Cardiac septum (tissue), 1 donor: ENCODE measurements at regions not wholly inside any gene's neighbourhood (a gene's known extent, or its start where the extent isn't known, plus 50 kb on each side); places are given as distances from the start of the nearest gene placed in this dataset.

ENCODE experiments used
- DNase-seq: peaks from one replicate; pipeline ENCODE4 v3.0.0-alpha.2; 2020; ENCODE audit warnings: low spot score
- intact Hi-C: fragments of 100-400 bp; cut with DNase I; formaldehyde crosslinking; loops from one replicate; pipeline ENCODE4 v1.14.0; 2022
- donor health status: DM: no; HTN: no; CAD: no.

DNA sequence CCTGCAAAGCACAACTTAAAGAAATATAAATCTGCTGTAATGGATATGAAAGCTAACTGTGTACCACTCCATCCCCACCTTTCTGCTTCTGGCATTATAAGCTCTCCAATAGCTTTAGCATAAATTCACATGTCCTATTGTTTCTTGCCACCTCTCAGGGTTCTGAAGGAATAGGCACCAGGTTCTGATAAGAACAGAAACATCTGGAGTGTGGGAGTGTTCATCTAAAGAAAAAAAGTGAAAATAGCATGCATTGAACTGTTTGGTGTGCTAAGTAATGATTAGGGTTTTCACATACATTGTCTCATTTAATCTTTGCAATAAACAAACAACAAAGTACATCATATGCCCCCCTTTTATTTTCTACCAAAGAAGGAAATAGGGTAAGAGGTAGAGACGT lies 72.3 kb downstream of the FAM76B start:
- DNase-seq, result no peak
- intact Hi-C loops, result no loop called here

DNA sequence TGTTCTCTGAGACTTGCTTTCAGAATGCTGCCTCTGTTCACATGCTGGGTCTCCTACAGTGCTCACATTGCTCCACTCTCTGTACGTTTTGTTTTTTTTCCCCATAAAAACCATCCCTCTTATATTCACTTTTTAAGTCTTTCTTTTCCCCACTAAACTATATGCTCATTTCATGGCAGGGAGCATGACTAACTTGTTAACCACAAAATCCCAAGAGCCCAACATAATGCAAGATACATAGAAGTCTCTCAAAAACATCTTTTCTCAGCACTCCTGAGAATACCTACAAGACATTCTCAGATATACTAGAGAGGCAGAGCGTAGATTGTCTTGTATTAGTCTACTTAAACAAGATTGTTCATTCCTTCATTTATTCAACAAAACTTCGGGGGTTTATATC lies 73.3 kb downstream of the FAM76B start:
- intact Hi-C loops, result no loop called here
- DNase-seq, result no peak

DNA sequence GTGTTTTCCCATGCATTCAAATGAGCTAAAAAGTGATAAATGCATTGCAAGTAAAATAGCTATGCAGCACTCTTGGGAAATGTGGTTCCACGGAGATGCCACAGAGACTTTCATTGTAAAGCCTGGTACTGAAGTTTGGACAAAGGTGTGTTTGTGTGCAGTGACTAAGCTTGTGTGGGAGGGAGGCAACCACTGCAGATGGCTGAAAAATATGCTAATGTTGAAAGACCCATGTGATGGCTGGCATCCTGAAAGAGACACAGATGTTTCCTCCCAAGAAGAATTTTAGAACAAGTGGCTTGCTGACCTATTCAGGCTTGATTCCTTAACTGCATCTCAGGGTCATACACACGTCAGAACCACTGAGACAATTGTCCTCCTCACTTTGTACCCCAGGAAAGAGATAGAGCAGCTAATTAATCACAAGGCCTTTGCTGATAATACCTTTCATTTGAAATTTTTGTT lies 73.8 kb downstream of the FAM76B start:
- intact Hi-C loops, result no loop called here
- DNase-seq, result no peak

DNA sequence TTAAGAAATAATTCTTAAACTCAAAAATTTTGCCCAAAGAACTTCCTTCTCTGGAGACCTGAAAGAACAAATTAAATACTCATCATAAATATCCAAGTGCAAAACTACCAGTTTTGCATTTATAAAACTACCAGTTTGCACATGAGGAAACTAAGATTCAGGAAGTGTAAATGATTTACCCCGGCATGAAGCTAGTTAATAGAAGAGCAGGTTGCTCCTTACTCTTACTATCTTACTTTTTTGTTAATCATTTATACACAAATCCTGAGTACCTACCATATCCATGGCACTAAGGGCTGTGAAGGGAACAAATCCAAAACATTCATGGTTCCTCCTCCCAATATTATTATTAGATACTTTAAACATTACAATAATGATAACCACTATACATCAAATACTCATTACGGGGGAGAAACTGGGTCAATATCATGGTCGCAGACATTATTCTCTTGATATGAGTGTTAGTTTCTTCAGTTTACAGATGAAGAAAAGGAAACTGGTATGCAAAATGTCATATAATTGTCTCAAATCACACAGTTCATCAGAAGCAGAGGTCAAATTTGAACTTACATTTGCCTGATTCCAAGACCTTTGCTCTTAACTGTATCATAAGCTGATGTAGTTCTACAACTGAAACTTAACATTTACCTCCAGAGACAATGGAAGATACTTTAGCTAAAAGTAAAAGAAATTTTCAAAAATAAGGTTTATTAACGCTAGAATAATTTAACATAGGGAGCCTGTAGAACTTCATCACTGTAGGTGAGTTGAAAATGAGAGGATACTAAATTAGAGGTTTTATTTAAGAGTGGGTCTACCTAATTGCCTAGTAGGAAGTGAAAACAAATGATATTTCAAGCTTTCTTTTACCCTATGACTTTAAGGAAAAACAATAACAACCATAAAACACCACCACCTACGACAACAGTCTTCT lies 74.5 kb downstream of the FAM76B start:
- intact Hi-C loops, result no loop called here
- DNase-seq, result no peak

DNA sequence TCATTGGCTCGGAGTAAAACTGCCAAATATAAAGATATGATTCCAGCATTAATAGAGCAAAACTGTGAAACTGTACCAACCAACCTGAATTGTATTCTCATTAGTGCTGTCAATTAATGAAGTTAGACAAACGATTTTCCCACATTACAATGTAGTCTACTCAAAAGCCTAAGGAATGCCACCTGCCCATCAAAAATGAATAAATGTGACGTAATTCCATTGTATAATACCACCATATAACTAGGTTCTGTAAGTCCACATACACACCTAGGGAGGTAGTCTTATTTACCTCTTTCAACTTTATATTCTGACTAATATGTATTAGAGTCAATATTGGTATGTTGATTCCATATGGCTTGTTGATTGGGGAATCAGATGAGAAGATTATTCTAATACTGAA lies 76.2 kb downstream of the FAM76B start:
- DNase-seq, result no peak
- intact Hi-C loops, result no loop called here

DNA sequence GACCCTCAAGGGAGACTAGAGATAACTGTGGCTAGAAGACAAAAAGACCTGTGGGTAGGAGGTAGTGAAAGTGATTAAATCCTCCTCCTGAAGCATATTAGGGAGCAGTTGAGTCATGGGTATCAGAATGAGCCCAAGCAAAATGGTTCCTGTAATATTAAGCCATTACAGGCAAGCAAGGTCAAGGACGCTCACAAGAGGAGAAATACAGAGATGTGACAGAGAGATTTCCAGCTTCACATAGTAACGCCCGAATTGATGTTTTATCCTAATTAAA lies 77.7 kb downstream of the FAM76B start:
- intact Hi-C loops, result no loop called here
- DNase-seq, result no peak

DNA sequence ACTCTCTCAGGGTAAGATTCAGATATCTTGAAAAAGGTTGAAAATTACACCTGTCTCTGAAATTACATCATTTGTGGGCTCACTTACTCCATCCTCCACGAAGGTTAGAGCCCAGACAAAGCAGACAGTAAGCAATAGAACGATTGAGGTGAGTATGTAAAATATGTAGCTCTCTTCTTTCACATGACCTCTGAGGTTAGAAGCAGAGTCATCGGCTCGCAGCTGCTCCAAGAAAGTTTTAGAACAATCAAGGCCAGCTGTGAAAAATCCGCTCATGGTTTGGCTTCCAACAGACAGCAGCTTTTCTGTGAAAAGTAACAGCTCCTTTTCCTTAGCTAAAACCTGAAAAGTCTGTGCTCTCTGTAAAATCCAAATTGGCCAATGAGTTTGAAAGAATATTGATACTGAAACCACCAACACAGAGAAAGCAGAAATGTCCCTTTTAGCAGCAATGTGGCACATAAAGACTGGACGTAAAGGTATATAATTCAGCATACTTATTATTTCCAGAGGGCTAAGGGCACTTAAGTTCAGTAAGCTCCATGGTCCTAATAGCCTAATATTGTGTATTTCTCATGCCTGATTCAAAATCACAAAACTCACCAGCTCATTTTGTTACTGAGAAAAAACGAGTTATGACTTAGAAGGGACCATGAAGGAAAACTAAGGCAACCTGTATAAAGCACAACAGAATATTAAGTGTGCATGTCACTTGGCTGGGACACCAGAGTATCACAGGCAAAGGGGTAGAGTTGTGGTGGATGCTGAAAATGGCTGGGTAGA lies 78.2 kb downstream of the FAM76B start:
- intact Hi-C loops, result no loop called here
- DNase-seq, result no peak

DNA sequence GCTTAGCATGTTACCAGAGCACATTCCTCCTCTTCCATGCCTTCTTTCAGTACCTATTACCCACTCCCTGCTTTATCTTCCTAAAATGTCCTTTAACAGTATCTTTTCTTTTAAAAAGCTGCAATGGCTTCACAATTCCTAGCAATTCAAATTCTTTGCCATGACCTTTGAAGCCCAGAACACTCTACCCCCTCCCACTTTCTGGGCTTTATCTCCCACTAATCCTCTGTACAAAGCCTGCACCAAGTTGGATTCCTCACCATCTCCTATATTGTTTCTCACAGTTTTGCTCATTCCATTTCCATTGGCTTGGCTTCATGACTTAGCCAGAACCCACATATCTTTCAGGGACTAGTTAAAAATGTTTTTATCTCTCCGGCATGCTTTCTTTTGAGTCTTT lies 80.9 kb downstream of the FAM76B start:
- intact Hi-C loops, result loop anchor here (5.0 kb wide), 3 partner anchors 371 to 641 kb away; partner anchors contain the start of genes SESN3 and SRSF8
- no peak for DNase-seq

DNA sequence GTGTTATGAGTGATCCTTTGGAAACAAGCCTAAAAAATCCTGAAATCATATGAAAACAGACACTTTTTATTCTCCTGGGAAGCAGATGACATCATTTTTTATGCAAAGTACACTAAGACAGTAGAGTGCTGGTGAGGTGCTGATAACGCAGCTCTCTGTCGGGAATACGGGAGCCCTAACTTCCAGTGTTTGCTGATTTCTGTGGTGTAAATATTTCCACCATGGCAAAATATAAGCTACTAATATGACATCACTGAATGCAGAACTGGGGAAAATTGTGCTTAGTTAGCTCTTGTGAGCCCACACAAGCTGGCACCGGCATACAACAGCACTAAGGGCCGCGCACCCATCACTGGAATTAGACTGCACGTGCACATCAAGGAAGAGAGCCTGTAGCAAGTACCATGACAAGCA lies 82.6 kb downstream of the FAM76B start:
- intact Hi-C loops, result loop anchor here (5.0 kb wide), 3 partner anchors 370 to 640 kb away; partner anchors contain the start of genes SESN3 and SRSF8
- DNase-seq, result no peak

DNA sequence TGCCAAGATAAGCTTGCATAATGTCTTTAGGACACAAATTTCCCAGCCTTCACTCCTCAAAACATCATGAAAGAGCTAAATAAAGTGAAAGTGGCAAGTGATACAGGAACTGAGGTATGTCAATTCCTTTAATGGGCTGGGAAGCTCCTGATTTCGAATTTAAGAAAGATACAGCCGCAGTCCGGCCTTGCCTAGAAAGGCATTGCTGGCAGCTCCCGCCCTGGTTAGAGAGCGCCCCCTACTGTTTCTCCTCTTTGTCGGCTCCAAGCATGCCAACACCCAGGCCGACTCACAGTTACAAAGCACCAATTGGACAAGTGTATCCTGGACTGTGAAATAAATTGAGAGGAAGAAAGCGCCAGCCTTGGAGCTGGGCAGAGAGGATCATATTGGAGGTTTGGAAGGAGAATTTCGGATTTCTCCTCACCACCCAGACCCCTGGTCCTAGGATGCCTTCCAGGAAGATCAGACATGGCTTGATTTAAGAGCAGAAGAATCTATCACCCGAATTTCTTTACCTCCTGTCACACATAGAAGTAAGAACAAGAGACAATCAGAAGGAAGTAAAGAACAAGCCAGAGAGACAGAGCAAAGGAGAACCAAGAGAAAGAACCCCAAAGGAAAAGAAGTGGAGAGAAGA lies 84.0 kb downstream of the FAM76B start:
- intact Hi-C loops, result loop anchor here (2.0 to 5.0 kb wide), 4 partner anchors 368 to 638 kb away; partner anchors contain the start of genes SESN3 and SRSF8
- peak; percentile 90 for DNase-seq

DNA sequence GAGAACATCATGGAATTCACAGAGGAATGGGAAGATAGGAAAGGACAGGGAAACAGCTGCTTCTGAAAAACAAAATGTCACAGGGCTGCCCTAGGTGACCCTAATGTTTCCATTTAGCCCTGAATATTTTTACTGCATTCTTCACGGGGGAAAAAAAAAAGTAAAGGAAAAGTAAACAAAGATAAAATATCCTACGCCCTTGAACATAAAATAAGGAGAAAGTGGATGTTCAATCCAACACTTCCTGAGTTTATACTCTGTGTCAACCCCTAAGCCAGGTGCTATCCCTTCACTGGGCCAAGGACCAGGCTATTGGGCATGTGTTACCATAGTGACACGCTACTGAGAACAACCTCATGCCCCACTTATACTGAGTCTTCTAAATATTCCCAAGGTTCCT lies 84.7 kb downstream of the FAM76B start:
- intact Hi-C loops, result loop anchor here (2.0 to 5.0 kb wide), 4 partner anchors 368 to 638 kb away; partner anchors contain the start of genes SESN3 and SRSF8
- DNase-seq, result no peak

DNA sequence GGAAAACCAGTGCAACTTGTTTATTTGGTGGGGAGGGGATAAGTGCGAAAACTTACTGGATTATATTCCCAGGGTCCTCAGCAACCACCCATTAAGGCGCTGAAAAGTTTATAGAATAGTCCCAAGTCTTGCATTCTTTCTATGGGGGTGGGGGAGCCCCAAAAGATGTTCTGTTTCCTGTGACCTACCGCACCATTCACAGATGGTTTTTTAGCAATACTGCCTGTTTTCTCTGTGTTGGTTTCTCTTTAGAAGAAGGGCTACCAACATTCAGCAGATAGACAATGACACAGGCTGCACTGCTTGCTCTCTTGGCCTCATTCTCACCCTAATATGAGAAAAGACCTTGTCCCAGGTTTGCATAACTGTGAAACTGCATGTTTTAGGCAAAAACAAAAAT lies 86.5 kb downstream of the FAM76B start:
- DNase-seq, result no peak
- intact Hi-C loops, result no loop called here

DNA sequence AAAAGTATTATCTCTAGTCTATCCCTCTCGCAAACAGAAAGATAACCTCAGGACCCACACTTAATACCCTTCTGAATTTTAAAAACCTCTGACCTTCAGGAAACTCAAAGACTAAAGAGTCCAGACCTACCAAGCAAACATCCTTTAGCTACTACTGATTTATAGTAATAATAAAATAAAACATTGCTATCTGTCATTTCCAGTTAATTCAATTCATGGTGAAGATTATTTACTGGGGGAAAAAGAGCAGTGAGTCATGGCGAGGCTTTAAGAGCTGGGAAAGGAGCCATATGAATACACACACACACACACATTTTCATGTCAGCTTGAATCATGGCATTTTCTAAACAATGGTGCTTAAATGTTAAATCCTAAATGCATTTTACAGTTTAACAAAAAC lies 87.1 kb downstream of the FAM76B start:
- intact Hi-C loops, result no loop called here
- no peak for DNase-seq

DNA sequence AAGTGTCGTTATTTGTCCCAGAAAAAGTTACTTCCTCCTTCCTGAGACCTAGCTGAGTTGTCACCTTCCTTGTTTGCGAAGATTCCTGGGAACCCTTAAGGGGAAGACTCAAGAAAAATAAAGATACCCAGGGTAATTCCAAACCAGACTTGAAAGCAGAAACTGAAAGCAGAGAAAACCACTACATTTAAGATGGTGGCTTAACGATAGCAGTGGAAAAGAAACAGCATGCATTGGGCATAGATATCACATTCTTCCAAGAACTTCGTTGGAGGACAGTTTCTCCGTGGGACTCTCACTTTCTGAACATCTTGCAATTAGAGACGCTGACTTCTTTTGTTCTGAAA lies 89.1 kb downstream of the FAM76B start:
- no peak for DNase-seq
- intact Hi-C loops, result no loop called here

DNA sequence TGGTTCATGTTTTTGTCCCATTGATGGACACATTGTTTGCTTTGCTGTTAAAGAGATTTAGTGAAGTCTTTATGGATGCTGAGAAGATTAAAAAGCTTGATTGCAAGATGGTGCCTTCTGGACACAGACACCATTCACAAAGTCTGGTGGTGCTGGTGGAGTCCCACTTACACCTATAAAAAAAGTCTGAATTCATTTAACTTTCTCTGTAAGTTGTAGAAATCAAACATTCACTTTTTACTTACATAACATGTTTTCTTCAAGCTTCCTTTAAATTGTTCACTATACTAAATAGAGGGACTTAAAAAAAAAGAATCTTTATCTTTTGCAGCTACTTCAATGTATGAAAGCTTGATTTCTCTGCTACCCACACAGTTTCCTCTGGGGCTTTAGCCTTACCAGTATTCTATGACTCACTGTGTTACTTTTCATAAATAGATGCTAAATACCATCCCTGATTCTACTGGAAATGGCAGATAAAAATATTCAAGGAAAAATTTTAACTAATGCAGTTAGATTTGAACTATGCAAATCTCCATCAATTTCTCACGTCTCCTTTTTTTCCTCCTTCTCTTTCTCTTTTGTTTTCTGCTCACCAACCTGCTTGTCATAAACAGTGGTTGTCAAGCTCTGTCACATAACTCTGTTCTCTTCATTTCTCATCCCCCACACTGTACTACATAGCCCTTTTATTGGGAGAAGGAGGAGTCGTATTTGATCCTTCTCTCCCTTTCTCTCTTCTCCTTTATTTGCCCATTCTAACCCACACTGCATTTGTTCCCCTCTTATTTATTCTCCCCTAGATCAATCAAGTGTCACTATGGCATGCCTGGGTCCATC lies 89.7 kb downstream of the FAM76B start:
- no peak for DNase-seq
- intact Hi-C loops, result no loop called here

DNA sequence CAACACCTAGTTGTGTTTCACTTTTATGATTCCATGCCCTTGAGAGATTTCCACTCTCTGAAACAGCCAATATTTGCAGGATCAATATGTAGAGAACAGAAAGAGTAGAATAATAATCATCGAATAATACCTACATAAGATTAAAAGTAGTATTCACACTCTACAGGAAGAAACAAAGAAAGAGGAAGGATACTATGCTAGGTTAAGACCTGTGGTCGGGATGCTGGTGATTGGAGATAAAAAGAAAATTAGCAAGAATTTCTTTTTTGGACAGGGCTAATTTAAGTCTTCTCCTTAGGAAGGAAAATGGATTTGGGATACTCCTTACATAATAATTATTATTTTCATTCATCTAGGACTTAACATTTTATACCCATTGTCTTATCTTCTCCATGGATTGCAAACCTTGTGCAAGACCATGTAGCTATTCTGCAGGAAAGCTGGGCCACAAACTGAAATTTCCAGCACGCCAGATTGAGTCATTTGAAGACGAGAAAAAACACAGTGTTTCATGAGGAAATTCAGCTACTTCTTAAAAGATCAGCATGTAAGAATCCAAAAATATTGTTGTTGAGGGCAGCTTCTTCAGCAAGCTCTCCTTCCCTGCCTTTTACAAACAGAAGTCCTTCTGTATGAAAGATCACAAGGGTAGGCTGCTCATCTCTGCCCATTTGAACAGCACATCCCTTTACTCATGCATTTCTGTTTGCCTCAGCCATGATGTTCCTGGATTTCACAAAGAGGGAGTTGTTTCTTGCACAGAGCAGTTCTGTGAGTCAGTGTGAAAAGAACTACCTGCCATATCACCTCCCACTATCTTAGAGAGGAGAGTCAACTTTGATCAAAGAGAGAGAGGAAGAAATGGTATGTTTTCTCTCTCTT lies 90.7 kb downstream of the FAM76B start:
- intact Hi-C loops, result no loop called here
- DNase-seq, result no peak

DNA sequence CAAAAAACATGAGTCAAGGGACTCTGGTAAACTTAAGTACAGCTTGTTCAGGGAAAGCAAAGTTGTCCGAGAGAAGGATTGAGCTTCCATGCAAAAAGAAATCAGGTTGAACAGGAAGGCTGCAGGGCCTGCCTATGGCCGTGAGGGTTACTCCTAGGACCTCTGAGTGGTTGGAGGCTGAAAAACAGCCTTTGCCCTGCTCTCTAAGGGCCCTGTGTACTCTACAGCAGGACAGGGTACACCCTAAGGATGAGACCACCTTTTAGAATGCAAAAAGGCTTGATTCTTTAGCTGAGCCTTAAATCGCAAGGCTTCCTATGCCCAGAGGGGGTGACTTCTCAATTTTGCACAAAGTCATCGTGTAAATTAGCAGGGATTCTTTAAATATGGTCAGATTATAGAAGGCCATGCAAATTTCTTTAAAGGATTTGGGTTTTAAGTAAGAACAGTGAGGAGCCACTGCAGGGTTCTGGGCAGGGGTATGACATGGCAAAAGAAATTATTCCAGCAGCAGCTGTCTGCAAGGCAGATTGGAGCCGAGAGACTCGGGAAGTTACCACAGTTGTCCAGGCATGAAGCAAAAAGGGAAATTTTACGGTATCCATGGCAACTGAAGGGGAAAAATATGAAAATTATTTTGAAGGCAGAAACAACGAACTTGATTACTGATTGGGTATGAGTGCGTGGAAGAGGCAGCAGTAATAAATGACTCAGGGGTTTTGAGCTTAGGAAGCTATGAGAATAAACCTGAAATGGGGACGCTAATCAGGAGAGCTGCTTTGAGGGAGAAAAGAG lies 91.8 kb downstream of the FAM76B start:
- intact Hi-C loops, result no loop called here
- DNase-seq, result no peak

DNA sequence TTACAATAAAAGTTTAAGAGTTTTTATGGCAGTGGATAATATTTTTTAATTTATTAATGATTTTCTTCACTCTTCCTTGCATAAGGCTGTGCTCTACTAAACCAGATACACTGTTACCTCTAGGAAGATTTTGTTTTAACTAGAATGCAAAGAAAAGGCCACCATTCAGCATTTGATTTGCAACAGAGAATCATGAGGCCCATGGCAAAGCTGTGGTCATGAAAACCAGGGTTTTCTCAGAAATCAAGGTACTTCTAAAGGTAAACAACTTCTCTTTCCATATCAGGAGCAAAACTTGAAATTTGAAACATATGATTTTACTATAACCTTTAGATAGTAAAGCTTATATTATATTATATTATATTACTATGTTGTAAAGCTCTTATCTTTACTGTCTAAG lies 94.4 kb downstream of the FAM76B start:
- intact Hi-C loops, result no loop called here

More for the DNA sequence above, 94.4 kb downstream of the FAM76B start:
- no peak for DNase-seq
